CD4-positive, alpha-beta memory T cell (primary cell): ENCODE measurements at regions not wholly inside any gene's neighbourhood (a gene's known extent, or its start where the extent isn't known, plus 50 kb on each side); places are given as distances from the start of the nearest gene placed in this dataset.

Experiments used
- CTCF ChIA-PET: fragments of 350-600 bp; sonication (Branson Sonifier 250); formaldehyde crosslinking; loops from one replicate; lab custom pipeline; 2021; ENCODE audit warnings: inconsistent platforms; ENCODE audit not compliant: partially characterized antibody; lab: Charles Lee
- POLR2A ChIA-PET: fragments of 350-600 bp; sonication (Branson Sonifier 250); formaldehyde crosslinking; loops from one replicate; lab custom pipeline; 2021; ENCODE audit not compliant: partially characterized antibody; lab: Charles Lee
- DNase-seq, 5 donors: peaks; one replicate each; pipeline versions ENCODE4 v3.0.0 to v3.0.0-alpha.2; 2020 to 2022; ENCODE audit warnings: mixed read lengths in 1 of 5
- H3K27ac ChIP-seq: one replicate; pipeline ENCODE4 v1.7.0; 2013; ENCODE audit warnings: low read depth, low read length
- H3K27me3 ChIP-seq: 2 replicates; pipeline ENCODE4 v1.7.0; 2013; ENCODE audit warnings: mild to moderate bottlenecking, low read length, moderate library complexity; ENCODE audit not compliant: insufficient read depth
- H3K36me3 ChIP-seq: 2 replicates; pipeline ENCODE4 v1.7.0; 2013; ENCODE audit warnings: mild to moderate bottlenecking, low read length, moderate library complexity; ENCODE audit not compliant: insufficient read depth
- H3K4me1 ChIP-seq: 2 replicates; pipeline ENCODE4 v1.7.0; 2013; ENCODE audit warnings: mild to moderate bottlenecking, low read length, moderate library complexity; ENCODE audit not compliant: insufficient read depth
- H3K4me3 ChIP-seq, 2 donors: one replicate each; pipeline ENCODE4 v1.7.0; 2013; ENCODE audit warnings: low read length in 2 of 2, mild to moderate bottlenecking in 1 of 2
- H3K9me3 ChIP-seq, 2 donors: one replicate each; pipeline ENCODE4 v1.7.0; 2013; ENCODE audit warnings: low read length in 2 of 2, control low read depth in 1 of 2; ENCODE audit not compliant: control insufficient read depth in 1 of 2
- H3K27ac Mint-ChIP-seq, 7 donors: one replicate each; pipeline ENCODE4 v1.8.0; 2020 to 2021; ENCODE audit warnings: mixed read lengths in 7 of 7, mild to moderate bottlenecking in 6 of 7, inconsistent platforms in 3 of 7, moderate library complexity in 3 of 7
- H3K27me3 Mint-ChIP-seq, 2 donors: one replicate each; pipeline ENCODE4 v1.8.0; 2020 to 2021; ENCODE audit warnings: mixed read lengths in 2 of 2
- H3K36me3 Mint-ChIP-seq, 2 donors: one replicate each; pipeline ENCODE4 v1.8.0; 2020 to 2021; ENCODE audit warnings: mixed read lengths in 2 of 2, inconsistent platforms in 1 of 2, mild to moderate bottlenecking in 1 of 2
- H3K4me1 Mint-ChIP-seq, 4 donors: one replicate each; pipeline ENCODE4 v1.8.0; 2020 to 2021; ENCODE audit warnings: mixed read lengths in 4 of 4, mild to moderate bottlenecking in 1 of 4
- H3K4me3 Mint-ChIP-seq, 8 donors: one replicate each; pipeline ENCODE4 v1.8.0; 2020 to 2021; ENCODE audit warnings: mixed read lengths in 8 of 8, mild to moderate bottlenecking in 7 of 8, moderate library complexity in 6 of 8, inconsistent platforms in 3 of 8
- H3K9me3 Mint-ChIP-seq, 8 donors: one replicate each; pipeline ENCODE4 v1.8.0; 2020 to 2021; ENCODE audit warnings: mixed read lengths in 8 of 8, mild to moderate bottlenecking in 5 of 8, inconsistent platforms in 3 of 8, moderate library complexity in 1 of 8
- intact Hi-C: fragments of 100-400 bp; cut with micrococcal nuclease; formaldehyde crosslinking; loops from one replicate; pipeline ENCODE4 v1.15.1; 2023

DNA sequence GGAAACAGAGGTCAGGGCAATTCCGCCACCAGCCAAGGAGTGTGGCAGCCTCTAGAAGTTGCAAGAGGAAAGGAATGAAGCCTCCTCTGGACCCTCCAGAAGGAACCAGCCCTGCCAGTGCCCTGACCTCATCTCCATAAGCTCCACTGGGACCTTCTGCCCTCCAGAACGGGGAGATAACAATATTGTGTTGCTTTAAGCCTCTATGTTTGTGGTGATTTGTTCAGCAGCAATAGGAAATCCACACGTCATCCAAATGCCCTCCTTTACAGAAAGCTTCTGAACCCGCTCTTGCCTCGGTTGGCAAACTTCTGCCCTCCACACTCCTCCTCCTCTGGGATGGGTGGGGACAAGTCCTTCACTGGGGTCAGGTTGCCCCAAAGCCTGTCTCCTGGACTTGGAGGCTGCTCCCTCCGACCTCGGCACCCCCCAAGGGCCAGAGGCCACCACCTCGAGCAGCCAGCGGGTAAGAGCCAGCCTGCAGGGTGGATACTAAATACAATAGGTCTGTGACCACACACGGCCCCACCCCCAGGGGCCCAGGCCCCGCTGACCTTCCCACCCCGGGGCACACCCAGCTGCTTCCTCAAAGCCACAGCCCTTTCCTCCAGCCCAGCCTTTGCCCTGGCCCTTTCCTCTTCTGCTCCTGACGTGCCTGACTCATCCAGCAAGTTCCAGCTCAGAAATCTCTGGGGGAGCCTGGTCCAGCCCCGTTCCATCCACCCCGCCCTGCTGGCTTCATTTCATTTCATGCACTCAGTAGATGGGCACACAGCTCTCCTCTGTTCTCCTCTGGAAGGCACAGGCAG is 58.7 kb upstream of the NCOR2 start:
- Histone ChIP-seq H3K9me3 (no peaks in the 10 kb centered on the region), H3K27ac (no peak overlapping the region), H3K36me3 (no peaks in the 10 kb centered on the region), H3K27me3 (no peaks in the 10 kb centered on the region), H3K4me3 (no peak overlapping the region), H3K4me1 (no peaks in the 10 kb centered on the region)
- Mint-ChIP-seq H3K4me3 (no peak overlapping the region), H3K27me3 (no peaks in the 10 kb centered on the region), H3K4me1 (peaks cover 0 to 1% (median 0%) of the 10 kb centered on the region in 4 donors), H3K9me3 (peaks cover 0 to 4% (median 0%) of the 10 kb centered on the region in 8 donors), H3K27ac (peak overlapping the region in 1 of 7 donors; percentile 68), H3K36me3 (no peaks in the 10 kb centered on the region)
- no peak for DNase-seq
- ChIA-PET POLR2A (no interaction called here), CTCF (interaction anchor here (1.3 kb wide), 1 partner anchor 10 kb away, joined by 3 read pairs; no protein-coding TSS in a partner anchor)
- intact Hi-C loops: no loop called here

DNA sequence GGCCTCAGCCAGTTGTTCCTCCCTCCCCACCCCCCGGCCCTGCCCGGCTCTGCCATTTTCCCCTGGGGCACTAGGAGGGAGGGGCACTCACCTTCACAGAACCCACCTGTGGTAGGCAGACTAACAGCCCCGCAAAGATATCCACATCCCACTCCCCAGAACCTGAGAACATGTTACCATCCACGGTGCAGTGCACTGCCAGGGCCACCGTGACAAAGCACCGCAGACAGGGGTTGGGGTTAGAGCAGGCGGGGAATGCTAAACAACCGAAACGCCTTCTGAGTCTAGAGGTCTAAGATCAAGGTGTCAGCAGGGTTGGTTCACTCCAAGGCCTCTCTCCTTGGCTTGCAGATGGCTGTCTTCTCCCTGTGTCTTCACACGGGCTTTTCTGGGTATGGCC is 57.4 kb upstream of the NCOR2 start:
- no peak overlapping the region for H3K4me3 Mint-ChIP-seq
- intact Hi-C loops: no loop called here
- Histone ChIP-seq H3K4me1 (no peaks in the 10 kb centered on the region), H3K4me3 (no peak overlapping the region), H3K27me3 (no peaks in the 10 kb centered on the region), H3K36me3 (no peaks in the 10 kb centered on the region), H3K27ac (no peak overlapping the region), H3K9me3 (no peaks in the 10 kb centered on the region)
- peaks cover 0 to 1% (median 0%) of the 10 kb centered on the region in 4 donors for H3K4me1 Mint-ChIP-seq
- no peak for DNase-seq
- no peaks in the 10 kb centered on the region for H3K36me3 Mint-ChIP-seq
- peaks cover 0 to 4% (median 0%) of the 10 kb centered on the region in 8 donors for H3K9me3 Mint-ChIP-seq
- H3K27ac Mint-ChIP-seq: no peak overlapping the region
- CTCF ChIA-PET: no interaction called here
- no peaks in the 10 kb centered on the region for H3K27me3 Mint-ChIP-seq
- POLR2A ChIA-PET: interaction anchor here (0.6 kb wide), 1 partner anchor 136 kb away, joined by 3 read pairs; no protein-coding TSS in a partner anchor

DNA sequence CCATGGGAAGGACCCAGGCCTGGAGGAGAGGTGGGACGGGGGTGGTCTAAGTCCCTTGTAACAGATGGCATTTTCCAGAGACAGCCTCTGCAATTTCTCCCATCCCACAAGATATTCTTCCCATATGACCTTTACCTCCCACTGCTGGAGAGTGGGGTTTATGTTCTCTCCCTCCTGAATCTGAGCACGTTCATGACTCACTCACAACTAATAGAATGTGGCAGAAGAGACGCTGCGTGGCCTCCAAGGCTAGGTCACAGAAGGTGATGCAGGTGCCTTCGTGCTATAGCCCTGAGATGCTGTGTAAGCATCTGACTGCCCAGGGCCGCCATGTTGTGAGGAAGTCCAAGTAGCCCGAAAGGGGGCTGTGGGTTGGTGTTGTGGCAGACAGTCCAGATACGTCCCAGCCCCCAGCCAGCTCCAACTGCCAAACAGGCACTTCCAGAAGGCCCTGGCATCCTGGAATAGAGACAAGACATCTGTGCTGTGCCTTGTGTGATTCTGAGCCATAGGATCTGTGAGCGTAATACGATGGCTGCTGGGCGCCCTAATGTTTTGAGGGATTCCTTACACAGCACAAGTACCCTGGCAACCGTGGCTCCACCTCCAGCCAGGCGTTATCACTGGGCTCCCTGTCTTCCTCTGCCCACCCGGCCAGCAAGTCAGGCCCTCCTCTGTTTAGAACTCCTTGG is 56.1 kb upstream of the NCOR2 start:
- H3K27me3 Mint-ChIP-seq: no peaks in the 10 kb centered on the region
- H3K4me3 Mint-ChIP-seq: no peak overlapping the region
- Histone ChIP-seq H3K4me1 (no peaks in the 10 kb centered on the region), H3K27ac (no peak overlapping the region), H3K27me3 (no peaks in the 10 kb centered on the region), H3K9me3 (no peaks in the 10 kb centered on the region), H3K4me3 (no peak overlapping the region), H3K36me3 (no peaks in the 10 kb centered on the region)
- no peak overlapping the region for H3K27ac Mint-ChIP-seq
- ChIA-PET CTCF (no interaction called here), POLR2A (no interaction called here)
- no peak for DNase-seq
- H3K4me1 Mint-ChIP-seq: peaks cover 0 to 1% (median 0%) of the 10 kb centered on the region in 4 donors
- no peaks in the 10 kb centered on the region for H3K36me3 Mint-ChIP-seq
- intact Hi-C loops: no loop called here
- peaks cover 0 to 4% (median 0%) of the 10 kb centered on the region in 8 donors for H3K9me3 Mint-ChIP-seq

DNA sequence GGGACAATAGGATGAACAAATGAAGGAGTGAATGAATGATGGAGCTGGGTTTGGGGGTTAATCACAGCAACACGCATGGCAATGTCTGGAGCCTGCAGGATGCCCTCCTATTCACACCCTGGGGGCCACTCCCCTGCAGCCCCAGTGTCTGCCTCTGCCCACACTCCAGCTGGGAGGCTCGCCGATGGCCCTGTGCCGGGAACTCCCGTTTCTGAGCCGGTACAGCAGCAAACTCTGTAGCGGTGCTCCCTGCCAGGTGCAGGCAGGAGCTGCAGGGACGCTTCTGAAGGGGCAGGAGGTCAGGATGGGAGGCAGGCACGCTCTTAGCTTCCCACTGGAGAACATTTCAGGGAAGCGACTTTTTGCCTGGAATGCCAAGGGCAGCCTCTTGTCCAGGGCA is 55.4 kb upstream of the NCOR2 start:
- DNase-seq: no peak
- Histone ChIP-seq H3K36me3 (no peaks in the 10 kb centered on the region), H3K4me1 (no peaks in the 10 kb centered on the region), H3K4me3 (no peak overlapping the region), H3K9me3 (no peaks in the 10 kb centered on the region), H3K27ac (no peak overlapping the region), H3K27me3 (no peaks in the 10 kb centered on the region)
- Mint-ChIP-seq H3K27me3 (no peaks in the 10 kb centered on the region), H3K27ac (no peak overlapping the region), H3K9me3 (peaks cover 0 to 4% (median 0%) of the 10 kb centered on the region in 8 donors), H3K4me3 (no peak overlapping the region), H3K36me3 (no peaks in the 10 kb centered on the region), H3K4me1 (no peaks in the 10 kb centered on the region)
- ChIA-PET CTCF (no interaction called here), POLR2A (no interaction called here)
- intact Hi-C loops: no loop called here

DNA sequence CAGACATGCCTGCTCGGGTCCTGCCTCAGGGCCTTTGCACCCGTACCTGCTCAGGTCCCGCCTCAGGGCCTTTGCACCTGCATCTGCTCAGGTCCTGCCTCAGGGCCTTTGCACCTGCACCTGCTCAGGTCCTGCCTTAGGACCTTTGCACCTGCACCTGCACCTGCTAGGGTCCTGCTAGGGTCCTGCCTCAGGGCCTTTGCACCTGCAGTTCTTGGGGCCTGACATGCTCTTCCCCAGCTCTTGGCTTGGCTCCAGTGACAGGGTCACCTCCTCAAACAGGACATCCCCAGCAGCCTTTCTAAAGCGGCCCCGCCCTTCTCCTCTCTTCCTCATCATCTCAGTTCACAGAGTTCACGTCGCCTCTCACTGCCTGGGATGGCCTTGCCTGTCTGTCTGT is 54.9 kb upstream of the NCOR2 start:
- H3K27me3 ChIP-seq: no peaks in the 10 kb centered on the region
- no peak overlapping the region for H3K4me3 ChIP-seq
- H3K36me3 ChIP-seq: no peaks in the 10 kb centered on the region
- ChIA-PET CTCF (no interaction called here), POLR2A (no interaction called here)
- H3K4me3 Mint-ChIP-seq: no peak overlapping the region
- H3K9me3 Mint-ChIP-seq: peaks cover 0 to 4% (median 0%) of the 10 kb centered on the region in 8 donors
- no peak overlapping the region for H3K27ac ChIP-seq
- intact Hi-C loops: no loop called here
- no peaks in the 10 kb centered on the region for H3K4me1 ChIP-seq
- H3K36me3 Mint-ChIP-seq: no peaks in the 10 kb centered on the region
- no peaks in the 10 kb centered on the region for H3K4me1 Mint-ChIP-seq
- no peaks in the 10 kb centered on the region for H3K27me3 Mint-ChIP-seq
- H3K27ac Mint-ChIP-seq: no peak overlapping the region
- no peak for DNase-seq
- H3K9me3 ChIP-seq: no peaks in the 10 kb centered on the region

DNA sequence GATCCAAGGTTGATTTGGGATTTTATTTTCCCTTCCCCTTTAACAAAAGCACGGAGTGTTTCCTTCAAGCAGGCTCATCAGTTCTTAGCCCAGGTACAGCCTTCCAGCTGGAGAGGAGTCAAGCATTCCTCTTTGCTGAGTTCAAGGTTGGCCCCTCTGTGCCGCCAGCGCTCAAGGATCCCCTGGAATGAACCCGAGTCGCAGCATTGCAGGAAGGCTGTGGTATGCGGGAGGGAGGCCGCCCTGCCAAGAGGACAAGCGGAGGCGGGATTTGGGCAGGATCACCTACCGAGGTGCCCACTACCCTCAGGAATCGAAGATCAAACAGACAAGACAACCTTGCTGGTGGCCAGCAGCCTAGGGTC is 53.9 kb upstream of the NCOR2 start:
- Mint-ChIP-seq H3K9me3 (peaks cover 0 to 4% (median 0%) of the 10 kb centered on the region in 8 donors), H3K4me3 (no peak overlapping the region), H3K4me1 (no peaks in the 10 kb centered on the region), H3K27me3 (no peaks in the 10 kb centered on the region), H3K27ac (no peak overlapping the region), H3K36me3 (no peaks in the 10 kb centered on the region)
- no peaks in the 10 kb centered on the region for H3K27me3 ChIP-seq
- ChIA-PET POLR2A (no interaction called here), CTCF (no interaction called here)
- no peak overlapping the region for H3K27ac ChIP-seq
- intact Hi-C loops: no loop called here
- no peaks in the 10 kb centered on the region for H3K36me3 ChIP-seq
- DNase-seq: no peak
- H3K9me3 ChIP-seq: no peaks in the 10 kb centered on the region
- H3K4me3 ChIP-seq: no peak overlapping the region
- H3K4me1 ChIP-seq: no peaks in the 10 kb centered on the region

DNA sequence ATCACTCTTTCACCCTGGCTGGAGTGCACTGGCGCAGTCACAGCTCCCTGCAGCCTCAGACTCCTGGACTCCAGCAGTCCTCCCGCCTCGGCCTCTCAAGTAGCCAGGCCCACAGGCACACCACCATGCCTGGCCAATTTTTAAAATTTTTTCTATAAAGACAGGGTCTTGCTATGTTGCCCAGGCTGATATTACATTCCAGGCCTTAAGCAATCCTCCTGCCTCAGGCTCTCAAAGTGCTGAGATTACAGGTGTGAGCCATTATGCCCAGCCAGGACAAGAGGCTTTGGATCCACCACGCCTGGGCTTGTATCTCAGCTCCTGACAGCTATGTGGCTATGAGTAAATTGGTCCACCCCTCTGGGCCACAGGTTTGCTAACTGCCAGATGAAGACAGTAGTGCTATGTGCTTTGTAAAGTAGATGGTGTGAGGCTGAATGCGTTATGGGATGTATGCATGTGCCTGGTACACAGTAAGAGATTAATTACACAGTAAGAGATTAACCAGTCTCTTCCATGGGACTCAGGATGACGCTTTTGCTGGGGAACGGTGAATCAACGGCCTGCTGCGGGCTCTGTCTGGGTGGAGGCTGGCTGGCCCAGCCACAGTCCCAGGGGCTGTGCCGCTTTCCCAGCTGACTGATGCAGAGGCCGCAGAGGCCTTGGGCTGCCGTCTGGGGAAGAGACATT is 53.3 kb upstream of the NCOR2 start:
- Histone ChIP-seq H3K36me3 (no peaks in the 10 kb centered on the region), H3K4me3 (no peak overlapping the region), H3K27ac (no peak overlapping the region), H3K9me3 (no peaks in the 10 kb centered on the region), H3K27me3 (no peaks in the 10 kb centered on the region), H3K4me1 (no peaks in the 10 kb centered on the region)
- intact Hi-C loops: no loop called here
- H3K4me3 Mint-ChIP-seq: no peak overlapping the region
- H3K9me3 Mint-ChIP-seq: peaks cover 0 to 4% (median 0%) of the 10 kb centered on the region in 8 donors
- no peaks in the 10 kb centered on the region for H3K4me1 Mint-ChIP-seq
- H3K36me3 Mint-ChIP-seq: no peaks in the 10 kb centered on the region
- H3K27me3 Mint-ChIP-seq: no peaks in the 10 kb centered on the region
- ChIA-PET CTCF (no interaction called here), POLR2A (no interaction called here)
- DNase-seq: no peak
- no peak overlapping the region for H3K27ac Mint-ChIP-seq
